OCI-LY7 (cell line): ENCODE measurements at regions not wholly inside any gene's neighbourhood (a gene's known extent, or its start where the extent isn't known, plus 50 kb on each side); places are given as distances from the start of the nearest gene placed in this dataset.

ENCODE experiments used
- EZH2phosphoT487 ChIP-seq: fragments of 200-600 bp; sonication (generic); IDR thresholded peaks from 2 replicates; pipeline ENCODE4 v1.6.1; 2018; ENCODE audit warnings: low read depth, borderline replicate concordance, mild to moderate bottlenecking, mixed run types, antibody characterized with exemption, low read length, moderate library complexity, mixed read lengths
- TF ChIP-seq, protein P1 (sequence below): fragments of 200-600 bp; sonication (generic); conservative IDR thresholded peaks from 2 replicates; pipeline ENCODE4 v1.5.1; 2014; ENCODE audit warnings: mild to moderate bottlenecking, antibody characterized with exemption, low read length, moderate library complexity, mixed read lengths

- TF ChIP-seq, protein P1, sequence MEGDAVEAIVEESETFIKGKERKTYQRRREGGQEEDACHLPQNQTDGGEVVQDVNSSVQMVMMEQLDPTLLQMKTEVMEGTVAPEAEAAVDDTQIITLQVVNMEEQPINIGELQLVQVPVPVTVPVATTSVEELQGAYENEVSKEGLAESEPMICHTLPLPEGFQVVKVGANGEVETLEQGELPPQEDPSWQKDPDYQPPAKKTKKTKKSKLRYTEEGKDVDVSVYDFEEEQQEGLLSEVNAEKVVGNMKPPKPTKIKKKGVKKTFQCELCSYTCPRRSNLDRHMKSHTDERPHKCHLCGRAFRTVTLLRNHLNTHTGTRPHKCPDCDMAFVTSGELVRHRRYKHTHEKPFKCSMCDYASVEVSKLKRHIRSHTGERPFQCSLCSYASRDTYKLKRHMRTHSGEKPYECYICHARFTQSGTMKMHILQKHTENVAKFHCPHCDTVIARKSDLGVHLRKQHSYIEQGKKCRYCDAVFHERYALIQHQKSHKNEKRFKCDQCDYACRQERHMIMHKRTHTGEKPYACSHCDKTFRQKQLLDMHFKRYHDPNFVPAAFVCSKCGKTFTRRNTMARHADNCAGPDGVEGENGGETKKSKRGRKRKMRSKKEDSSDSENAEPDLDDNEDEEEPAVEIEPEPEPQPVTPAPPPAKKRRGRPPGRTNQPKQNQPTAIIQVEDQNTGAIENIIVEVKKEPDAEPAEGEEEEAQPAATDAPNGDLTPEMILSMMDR = no peak
- no peak for TF ChIP-seq EZH2phosphoT487
Observed at GRCh38 chr10:35995485-35995884, 353.4 kb upstream of the FZD8 start.
